ENCODE measurements at regions not wholly inside any gene's neighbourhood (a gene's known extent, or its start where the extent isn't known, plus 50 kb on each side); places are given as distances from the start of the nearest gene placed in this dataset.

DNA sequence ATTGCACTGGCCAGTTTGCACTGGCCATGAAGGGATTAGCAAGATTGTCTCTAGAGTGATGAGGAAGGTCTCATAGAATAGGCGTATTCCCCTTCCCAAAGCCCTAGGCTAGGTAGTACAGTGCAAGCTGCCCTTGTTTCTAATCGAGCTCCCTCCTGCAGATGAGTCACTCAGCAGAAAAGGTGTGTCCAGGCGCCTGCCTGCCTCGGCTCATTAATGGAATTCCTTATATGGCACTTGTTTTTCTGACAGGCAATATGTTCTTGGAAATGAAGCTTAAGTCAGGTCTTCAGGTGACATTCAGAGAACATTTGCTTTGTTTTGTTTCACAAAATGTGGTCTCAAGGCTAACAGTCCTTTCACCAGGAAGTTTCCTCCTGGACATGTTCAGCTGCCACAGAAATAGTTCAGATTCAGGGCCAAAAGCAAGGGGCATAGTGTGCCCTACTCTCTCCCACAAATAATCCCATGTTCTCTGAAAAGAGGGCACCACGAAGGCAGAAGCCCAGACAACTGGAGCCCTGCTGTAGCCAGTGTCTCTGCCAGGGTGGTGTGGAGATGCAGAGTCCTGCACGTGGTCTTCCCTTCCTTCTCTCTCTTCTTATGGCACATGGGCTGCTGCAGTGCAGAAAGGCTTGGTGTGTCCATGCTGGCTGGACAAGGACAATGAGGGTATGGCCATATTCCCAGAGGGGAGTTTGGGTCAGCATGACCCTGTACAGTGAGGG, 281.1 kb upstream of the MAP3K1 start:
- CTCF ChIA-PET (ENCODE audit: low intra/inter-chr PET ratio, low total read pairs), result no interaction called here
- Histone ChIP-seq H3K9ac (ENCODE audit: insufficient read depth, low read depth, low read length) (no peak overlapping the region), H3K36me3 (replicated peaks in 1 of 2; ENCODE audit: control insufficient read depth in 1 of 2, insufficient read depth in 2 of 2, low read length in 2 of 2) (no peaks in the 10 kb centered on the region), H4K20me1 (ENCODE audit: insufficient read depth, low read length) (no peaks in the 10 kb centered on the region), H3K9me3 (ENCODE audit: low read length) (no peaks in the 10 kb centered on the region), H3K27me3 (ENCODE audit: control insufficient read depth in 1 of 2, insufficient read depth in 2 of 2, low read length in 2 of 2) (no peaks in the 10 kb centered on the region), H3K4me3 (replicated peaks in 1 of 3; ENCODE audit: insufficient read depth in 1 of 3, low read depth in 2 of 3, low read length in 3 of 3) (no peak overlapping the region), H2AFZ (ENCODE audit: low read length) (no peak overlapping the region), H3K4me2 (ENCODE audit: low read depth, low read length) (peak overlapping the region; percentile 35; the same call in 1 of the 2 replicates), H3K79me2 (ENCODE audit: insufficient read depth, low read length) (no peaks in the 10 kb centered on the region), H3K27ac (ENCODE audit: extremely low read length, insufficient read depth, low read length) (no peak overlapping the region), H3K4me1 (ENCODE audit: insufficient read depth, low read length) (peaks cover 33% of the 10 kb centered on the region)
- intact Hi-C loops (cut with micrococcal nuclease; ENCODE audit: unreplicated experiment), result no loop called here
- ATAC-seq (peak; percentile 78), DNase-seq (ENCODE audit: low spot score) (peak; percentile 46), FAIRE-seq (no peak)
- no TSS peak for BruUV-seq (replicated peaks)
- POLR2A ChIA-PET, result no interaction called here
- 20% methylated on average over 3 of the region's 6 CpGs for WGBS (ENCODE audit: low lambda C conversion rate)
- TF ChIP-seq CHD4 (IDR thresholded peaks at IDR 0.05; ENCODE audit: borderline replicate concordance, low read length) (no peak), NKX3-1 (CRISPR knock-in tag; IDR thresholded peaks at IDR 0.05) (no peak), BHLHE40 (IDR thresholded peaks at IDR 0.05; ENCODE audit: low read length) (no peak), IRX3 (CRISPR knock-in tag; IDR thresholded peaks at IDR 0.05; ENCODE audit: borderline replicate concordance, low read depth) (no peak), FOSL2 (CRISPR knock-in tag; IDR thresholded peaks at IDR 0.05) (peak; percentile 87), ZNF335 (CRISPR knock-in tag; IDR thresholded peaks at IDR 0.05) (peak; percentile 85), MIER3 (CRISPR knock-in tag; IDR thresholded peaks at IDR 0.05; ENCODE audit: borderline replicate concordance) (no peak)
- in situ Hi-C loops (cut with HindIII; ENCODE audit: extremely low pct_ligation_motif_present, low pct_unique_long_range_greater_than_20kb), result no loop called here

DNA sequence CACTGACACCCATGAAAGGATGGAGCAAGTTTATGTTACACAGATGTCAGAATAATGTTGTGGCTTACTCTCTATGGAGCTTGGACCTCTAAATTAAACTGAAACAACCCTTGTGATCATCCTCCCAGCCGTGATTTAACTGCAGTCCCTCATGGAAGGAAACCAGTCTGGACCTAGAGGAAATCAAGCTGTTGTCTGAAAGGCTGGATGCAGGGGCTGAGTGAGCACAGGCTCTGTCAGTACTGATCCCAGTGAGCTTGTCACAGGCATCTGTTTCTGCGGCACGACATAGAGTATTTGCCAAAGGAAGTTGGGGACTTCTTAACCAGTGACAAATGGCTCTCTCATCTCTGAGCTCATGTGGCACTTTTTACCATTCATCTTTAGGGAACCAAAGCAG, 282.9 kb upstream of the MAP3K1 start:
- DNase-seq (ENCODE audit: low spot score), result no peak
- in situ Hi-C loops (cut with HindIII; ENCODE audit: extremely low pct_ligation_motif_present, low pct_unique_long_range_greater_than_20kb) (no loop called here), intact Hi-C loops (cut with micrococcal nuclease; ENCODE audit: unreplicated experiment) (no loop called here)
- no peak overlapping the region for H3K27ac ChIP-seq (ENCODE audit: extremely low read length, insufficient read depth, low read length)
- peaks cover 33% of the 10 kb centered on the region for H3K4me1 ChIP-seq (ENCODE audit: insufficient read depth, low read length)
- no peaks in the 10 kb centered on the region for H4K20me1 ChIP-seq (ENCODE audit: insufficient read depth, low read length)
- no peak for TF ChIP-seq ZNF546 (CRISPR knock-in tag; conservative IDR thresholded peaks at IDR 0.05)
- TF ChIP-seq RFX3 (CRISPR knock-in tag; IDR thresholded peaks at IDR 0.05), result no peak
- TF ChIP-seq ZNF616 (CRISPR knock-in tag; IDR thresholded peaks at IDR 0.05; ENCODE audit: low read depth), result no peak
- no peak for TF ChIP-seq RELA (CRISPR knock-in tag; IDR thresholded peaks at IDR 0.05)
- TF ChIP-seq ZNF567 (CRISPR knock-in tag; IDR thresholded peaks at IDR 0.05; ENCODE audit: borderline replicate concordance), result no peak
- TF ChIP-seq ARID2 (CRISPR knock-in tag; IDR thresholded peaks at IDR 0.05; ENCODE audit: borderline replicate concordance), result no peak
- FAIRE-seq, result no peak
- no peaks in the 10 kb centered on the region for H3K36me3 ChIP-seq (replicated peaks in 1 of 2; ENCODE audit: control insufficient read depth in 1 of 2, insufficient read depth in 2 of 2, low read length in 2 of 2)
- no peaks in the 10 kb centered on the region for H3K79me2 ChIP-seq (ENCODE audit: insufficient read depth, low read length)
- POLR2A ChIA-PET, result no interaction called here
- WGBS (ENCODE audit: low lambda C conversion rate), result 26% methylated on average over 3 of the region's 3 CpGs
- no peak overlapping the region for H3K4me3 ChIP-seq (replicated peaks in 1 of 3; ENCODE audit: insufficient read depth in 1 of 3, low read depth in 2 of 3, low read length in 3 of 3)
- no peaks in the 10 kb centered on the region for H3K9me3 ChIP-seq (ENCODE audit: low read length)
- no peaks in the 10 kb centered on the region for H3K27me3 ChIP-seq (ENCODE audit: control insufficient read depth in 1 of 2, insufficient read depth in 2 of 2, low read length in 2 of 2)
- no peak overlapping the region for H2AFZ ChIP-seq (ENCODE audit: low read length)
- CTCF ChIA-PET (ENCODE audit: low intra/inter-chr PET ratio, low total read pairs), result no interaction called here
- no peak for ATAC-seq
- H3K9ac ChIP-seq (ENCODE audit: insufficient read depth, low read depth, low read length), result no peak overlapping the region
- no peak overlapping the region for H3K4me2 ChIP-seq (ENCODE audit: low read depth, low read length)
- no TSS peak for BruUV-seq (replicated peaks)

Measured in HepG2 (cell line).